HCT116 (cell line): ENCODE measurements at regions not wholly inside any gene's neighbourhood (a gene's known extent, or its start where the extent isn't known, plus 50 kb on each side); places are given as distances from the start of the nearest gene placed in this dataset.

Experiments
- ATAC-seq: fragments of 200-7000 bp; cut with Tn5 transposase; 2 replicates; pipeline ENCODE4 v1.9.1; 2020; ENCODE audit warnings: mild to moderate bottlenecking, moderate library complexity
- BruUV-seq: library from RNA; stranded (reverse); fragments of 400-500 nt; replicated peaks from 2 replicates; lab custom pipeline; 2021; lab: Mats Ljungman, UMichigan
- CTCF ChIA-PET: fragments of 300-600 bp; sonication (Branson Sonifier 250); formaldehyde crosslinking; loops from one replicate; lab custom pipeline; 2021; ENCODE audit warnings: antibody characterized with exemption; lab: Charles Lee
- POLR2A ChIA-PET: fragments of 300-600, 350-600 bp; sonication (Branson Sonifier 250); formaldehyde crosslinking; loops from one replicate; lab custom pipeline; 2021; ENCODE audit warnings: antibody characterized with exemption; lab: Charles Lee
- RAD21 ChIA-PET, 2 experiments: fragments of 300-600 bp; sonication (Branson Sonifier 250); formaldehyde crosslinking; loops; one replicate each; lab custom pipeline; 2023; ENCODE audit warnings: low total read pairs in 2 of 2; ENCODE audit not compliant: uncharacterized antibody in 2 of 2, unreplicated experiment in 2 of 2, low non-redundant PET in 1 of 2; lab: Charles Lee
- DNase-seq: peaks from one replicate; pipeline ENCODE4 v3.0.0-alpha.2; 2010; ENCODE audit warnings: low read depth, low spot score
- H2AFZ ChIP-seq: fragments of 200-600 bp; shearing (Covaris generic), sonication (generic); 2 replicates; pipeline ENCODE4 v1.6.1; 2017; ENCODE audit warnings: low read depth, mixed run types, mixed read lengths, antibody characterized with exemption, low read length; ENCODE audit not compliant: poor library complexity, severe bottlenecking
- H3K27ac ChIP-seq: 2 replicates; pipeline ENCODE4 v1.5.1; 2012; ENCODE audit warnings: low read depth, low read length
- H3K27me3 ChIP-seq: fragments of 200-600 bp; sonication (generic); 2 replicates; pipeline ENCODE4 v1.6.1; 2016; ENCODE audit warnings: mixed run types, low read length, mixed read lengths; ENCODE audit not compliant: insufficient read depth
- H3K36me3 ChIP-seq, 2 experiments: fragments of 200-500 bp in 1 of 2; fragments of 200-600 bp in 1 of 2; sonication (Bioruptor generic) in 1 of 2; sonication (generic) in 1 of 2; 2 replicates each; pipeline versions ENCODE4 v1.5.1 to v1.6.1; 2014 to 2016; ENCODE audit warnings: low read length in 2 of 2, inconsistent platforms in 1 of 2, mixed read lengths in 1 of 2, mixed run types in 1 of 2; ENCODE audit not compliant: insufficient read depth in 2 of 2, control insufficient read depth in 1 of 2
- H3K4me1 ChIP-seq, 2 experiments: fragments of 200-600 bp in 1 of 2; sonication (generic) in 1 of 2; 2 replicates each; pipeline versions ENCODE4 v1.5.1 to v1.6.1; 2012 to 2017; ENCODE audit warnings: low read length in 2 of 2, inconsistent platforms in 1 of 2, mild to moderate bottlenecking in 1 of 2, mixed read lengths in 1 of 2, mixed run types in 1 of 2, moderate library complexity in 1 of 2; ENCODE audit not compliant: insufficient read depth in 2 of 2, control insufficient read depth in 1 of 2
- H3K4me2 ChIP-seq: fragments of 200-600 bp; sonication (generic); 2 replicates; pipeline ENCODE4 v1.6.1; 2017; ENCODE audit warnings: mixed run types, low read length, mixed read lengths
- H3K4me3 ChIP-seq, 2 experiments: fragments of 200-600 bp in 1 of 2; sonication (generic) in 1 of 2; replicated peaks in 1 of 2; 2 replicates each; pipeline ENCODE4 v1.5.1; 2011 to 2016; ENCODE audit warnings: low read length in 2 of 2, control low read depth in 1 of 2, low read depth in 1 of 2, mild to moderate bottlenecking in 1 of 2, mixed read lengths in 1 of 2, mixed run types in 1 of 2
- H3K79me2 ChIP-seq: fragments of 200-600 bp; sonication (generic); 2 replicates; pipeline ENCODE4 v1.6.1; 2017; ENCODE audit warnings: mild to moderate bottlenecking, mixed run types, low read length, moderate library complexity, mixed read lengths; ENCODE audit not compliant: insufficient read depth
- H3K9ac ChIP-seq: fragments of 200-600 bp; sonication (generic); 2 replicates; pipeline ENCODE4 v1.6.1; 2016; ENCODE audit warnings: low read length, mixed read lengths
- H3K9me2 ChIP-seq: fragments of 200-600 bp; sonication (generic), shearing (Covaris generic); 2 replicates; pipeline ENCODE4 v1.6.1; 2017; ENCODE audit warnings: mixed run types, mild to moderate bottlenecking, moderate library complexity; ENCODE audit not compliant: insufficient read depth
- H3K9me3 ChIP-seq, 2 experiments: fragments of 200-500 bp in 1 of 2; fragments of 200-600 bp in 1 of 2; sonication (Bioruptor generic) in 1 of 2; sonication (generic) in 1 of 2; 2 replicates each; pipeline ENCODE4 v1.6.1; 2014 to 2017; ENCODE audit warnings: low read length in 2 of 2, mixed read lengths in 2 of 2, inconsistent platforms in 1 of 2, low read depth in 1 of 2, mild to moderate bottlenecking in 1 of 2, mixed run types in 1 of 2, moderate library complexity in 1 of 2; ENCODE audit not compliant: control insufficient read depth in 1 of 2, insufficient read depth in 1 of 2
- H4K20me1 ChIP-seq: fragments of 200-600 bp; sonication (generic), shearing (Covaris generic); 2 replicates; pipeline ENCODE4 v1.6.1; 2017; ENCODE audit warnings: mixed run types, mild to moderate bottlenecking, moderate library complexity; ENCODE audit not compliant: insufficient read depth
- CTCF ChIP-seq, 3 experiments: fragments of 200-600 bp in 1 of 3; sonication (generic) in 1 of 3; IDR thresholded peaks in 2 of 3; conservative IDR thresholded peaks in 1 of 3; 2 replicates each; pipeline ENCODE4 v1.5.1; 2012 to 2017; ENCODE audit warnings: low read depth in 2 of 3, low read length in 2 of 3, antibody characterized with exemption in 1 of 3, borderline replicate concordance in 1 of 3, control low read depth in 1 of 3, mild to moderate bottlenecking in 1 of 3, mixed read lengths in 1 of 3, mixed run types in 1 of 3, moderate library complexity in 1 of 3; ENCODE audit not compliant: insufficient read depth in 1 of 3
- EGR1 ChIP-seq: IDR thresholded peaks from 2 replicates; pipeline ENCODE4 v1.6.1; 2012; ENCODE audit warnings: low read depth
- EZH2 ChIP-seq: fragments of 200-600 bp; sonication (generic); IDR thresholded peaks from 2 replicates; pipeline ENCODE4 v1.6.1; 2017; ENCODE audit warnings: antibody characterized with exemption, mixed run types
- FOSL1 ChIP-seq: IDR thresholded peaks from 2 replicates; pipeline ENCODE4 v1.6.1; 2012; ENCODE audit warnings: low read depth
- RAD21 ChIP-seq: IDR thresholded peaks from 2 replicates; pipeline ENCODE4 v1.6.1; 2012; ENCODE audit warnings: low read depth, mild to moderate bottlenecking
- REST ChIP-seq: IDR thresholded peaks from 2 replicates; pipeline ENCODE4 v1.6.1; 2012; ENCODE audit warnings: low read depth
- SP1 ChIP-seq: IDR thresholded peaks from 2 replicates; pipeline ENCODE4 v1.6.1; 2012; ENCODE audit warnings: low read depth
- SRF ChIP-seq: IDR thresholded peaks from 2 replicates; pipeline ENCODE4 v1.6.1; 2012; ENCODE audit warnings: low read depth
- YY1 ChIP-seq: IDR thresholded peaks from 2 replicates; pipeline ENCODE4 v1.6.1; 2011; ENCODE audit warnings: low read length, low read depth, moderate library complexity, mild to moderate bottlenecking; ENCODE audit not compliant: insufficient replicate concordance; ENCODE audit errors: extremely low read depth
- ZNF274 ChIP-seq: fragments of 200-500 bp; sonication (Bioruptor generic); IDR thresholded peaks from 2 replicates; pipeline ENCODE4 v1.6.1; 2014; ENCODE audit warnings: mild to moderate bottlenecking, low read depth, low read length, inconsistent platforms
- intact Hi-C: fragments of 100-400 bp; cut with micrococcal nuclease; formaldehyde crosslinking; loops from 2 replicates; pipeline ENCODE4 v1.10.0; 2022
- TF ChIP-seq, protein P1 (sequence below): IDR thresholded peaks from 2 replicates; pipeline ENCODE4 v1.6.1; 2012

GRCh38 chr1:73587080-73587479, 610.9 kb downstream of the LRRIQ3 start:
- no peak for DNase-seq
- Histone ChIP-seq H3K4me3 (no peak overlapping the region), H4K20me1 (no peaks in the 10 kb centered on the region), H3K9ac (no peak overlapping the region), H3K36me3 (no peaks in the 10 kb centered on the region), H3K27ac (no peak overlapping the region), H3K4me2 (no peak overlapping the region), H3K79me2 (no peaks in the 10 kb centered on the region), H3K4me1 (no peaks in the 10 kb centered on the region), H3K27me3 (no peaks in the 10 kb centered on the region), H3K9me2 (no peaks in the 10 kb centered on the region), H2AFZ (no peak overlapping the region), H3K9me3 (peaks cover 0 to 7% of the 10 kb centered on the region in 2 experiments; a peak in 2 of 4 replicates)
- ATAC-seq = no peak
- ChIA-PET RAD21 (no interaction called here), CTCF (no interaction called here), POLR2A (no interaction called here)
- no TSS peak for BruUV-seq
- TF ChIP-seq FOSL1 (no peak), RAD21 (no peak), ZNF274 (no peak), EGR1 (no peak), EZH2 (no peak), YY1 (no peak), REST (no peak), SP1 (no peak), CTCF (IDR thresholded peaks at IDR 0.05 in 2 of 3, conservative IDR thresholded peaks at IDR 0.05 in 1 of 3; ENCODE audit: borderline replicate concordance in 1 of 3, insufficient read depth in 1 of 3, low read depth in 2 of 3, low read length in 2 of 3) (no peak), SRF (no peak)
- TF ChIP-seq, protein P1, sequence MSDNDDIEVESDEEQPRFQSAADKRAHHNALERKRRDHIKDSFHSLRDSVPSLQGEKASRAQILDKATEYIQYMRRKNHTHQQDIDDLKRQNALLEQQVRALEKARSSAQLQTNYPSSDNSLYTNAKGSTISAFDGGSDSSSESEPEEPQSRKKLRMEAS = no peak
- TF ChIP-seq, all 23 proteins: peak for 0
- intact Hi-C loops = no loop called here
